ENCODE measurements at regions not wholly inside any gene's neighbourhood (a gene's known extent, or its start where the extent isn't known, plus 50 kb on each side); places are given as distances from the start of the nearest gene placed in this dataset.

DNA sequence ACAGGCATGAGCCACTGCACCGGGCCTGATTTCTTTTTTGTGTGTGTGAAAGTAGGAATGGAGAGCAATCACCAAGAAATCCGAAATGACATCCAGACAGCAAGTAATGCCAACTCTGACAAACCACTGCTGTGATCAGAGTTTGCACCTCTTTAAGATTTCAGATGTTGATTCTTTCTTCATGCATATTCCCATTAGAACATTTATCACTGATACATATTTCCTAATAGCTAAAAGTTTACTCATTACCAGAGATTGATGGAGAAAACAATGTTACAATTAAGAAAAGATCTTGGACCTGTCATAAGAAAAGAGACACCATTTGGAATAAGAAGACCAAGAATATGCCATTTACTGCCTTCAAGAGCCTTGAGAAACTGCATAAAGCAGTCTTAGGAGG lies 217.0 kb upstream of the MGAT4C start:
- Histone ChIP-seq H3K27me3 (replicated peaks in 1 of 7) (no peaks in the 10 kb centered on the region), H3K27ac (no peak overlapping the region), H3K4me1 (no peaks in the 10 kb centered on the region), H3K4me3 (no peak overlapping the region), H3K9me3 (peaks cover 0 to 9% (median 0%) of the 10 kb centered on the region in 8 donors), H3K36me3 (no peaks in the 10 kb centered on the region)
- TF ChIP-seq POLR2AphosphoS5 (IDR thresholded peaks at IDR 0.05): no peak
- TF ChIP-seq POLR2A (IDR thresholded peaks at IDR 0.05): no peak
- TF ChIP-seq, protein P1, sequence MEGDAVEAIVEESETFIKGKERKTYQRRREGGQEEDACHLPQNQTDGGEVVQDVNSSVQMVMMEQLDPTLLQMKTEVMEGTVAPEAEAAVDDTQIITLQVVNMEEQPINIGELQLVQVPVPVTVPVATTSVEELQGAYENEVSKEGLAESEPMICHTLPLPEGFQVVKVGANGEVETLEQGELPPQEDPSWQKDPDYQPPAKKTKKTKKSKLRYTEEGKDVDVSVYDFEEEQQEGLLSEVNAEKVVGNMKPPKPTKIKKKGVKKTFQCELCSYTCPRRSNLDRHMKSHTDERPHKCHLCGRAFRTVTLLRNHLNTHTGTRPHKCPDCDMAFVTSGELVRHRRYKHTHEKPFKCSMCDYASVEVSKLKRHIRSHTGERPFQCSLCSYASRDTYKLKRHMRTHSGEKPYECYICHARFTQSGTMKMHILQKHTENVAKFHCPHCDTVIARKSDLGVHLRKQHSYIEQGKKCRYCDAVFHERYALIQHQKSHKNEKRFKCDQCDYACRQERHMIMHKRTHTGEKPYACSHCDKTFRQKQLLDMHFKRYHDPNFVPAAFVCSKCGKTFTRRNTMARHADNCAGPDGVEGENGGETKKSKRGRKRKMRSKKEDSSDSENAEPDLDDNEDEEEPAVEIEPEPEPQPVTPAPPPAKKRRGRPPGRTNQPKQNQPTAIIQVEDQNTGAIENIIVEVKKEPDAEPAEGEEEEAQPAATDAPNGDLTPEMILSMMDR (IDR thresholded peaks at IDR 0.05 in 8 of 11, conservative IDR thresholded peaks at IDR 0.05 in 3 of 11): no peak
- no peak for DNase-seq
- intact Hi-C loops (cut with DNase I; ENCODE audit: low total_unique reads): no loop called here
- 62 to 74% (median 68%) methylated on average over 2 of the region's 2 CpGs for WGBS, 5 donors

DNA sequence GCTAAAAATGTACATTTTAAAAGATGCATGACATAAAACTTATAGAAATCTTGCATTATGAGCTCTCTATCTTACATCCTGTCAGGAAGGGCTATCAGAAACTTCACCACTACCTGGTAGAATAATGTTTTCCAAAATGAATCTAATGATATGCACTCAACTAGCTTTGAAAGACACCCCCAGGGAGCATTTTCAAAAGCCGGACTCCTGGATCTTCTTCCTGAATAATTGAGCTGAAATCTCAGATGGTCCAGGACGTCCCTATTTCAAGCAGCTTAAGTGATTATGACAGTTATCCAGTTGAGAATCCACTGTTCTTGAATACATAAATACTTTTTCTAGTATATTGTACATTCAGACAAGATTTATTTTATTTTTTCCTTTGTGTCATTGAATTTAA lies 200.6 kb upstream of the MGAT4C start:
- DNase-seq: no peak
- TF ChIP-seq, protein P1 (IDR thresholded peaks at IDR 0.05 in 8 of 11, conservative IDR thresholded peaks at IDR 0.05 in 3 of 11): no peak
- no peak for TF ChIP-seq POLR2A (IDR thresholded peaks at IDR 0.05)
- TF ChIP-seq POLR2AphosphoS5 (IDR thresholded peaks at IDR 0.05): no peak
- no peaks in the 10 kb centered on the region for H3K9me3 ChIP-seq
- H3K27me3 ChIP-seq (replicated peaks in 1 of 7): no peaks in the 10 kb centered on the region
- no peaks in the 10 kb centered on the region for H3K36me3 ChIP-seq
- H3K4me1 ChIP-seq: no peaks in the 10 kb centered on the region
- intact Hi-C loops (cut with DNase I; ENCODE audit: low total_unique reads): no loop called here
- no peak overlapping the region for H3K4me3 ChIP-seq
- 57 to 81% (median 66%) methylated on average over 2 of the region's 2 CpGs for WGBS, 5 donors
- no peak overlapping the region for H3K27ac ChIP-seq

DNA sequence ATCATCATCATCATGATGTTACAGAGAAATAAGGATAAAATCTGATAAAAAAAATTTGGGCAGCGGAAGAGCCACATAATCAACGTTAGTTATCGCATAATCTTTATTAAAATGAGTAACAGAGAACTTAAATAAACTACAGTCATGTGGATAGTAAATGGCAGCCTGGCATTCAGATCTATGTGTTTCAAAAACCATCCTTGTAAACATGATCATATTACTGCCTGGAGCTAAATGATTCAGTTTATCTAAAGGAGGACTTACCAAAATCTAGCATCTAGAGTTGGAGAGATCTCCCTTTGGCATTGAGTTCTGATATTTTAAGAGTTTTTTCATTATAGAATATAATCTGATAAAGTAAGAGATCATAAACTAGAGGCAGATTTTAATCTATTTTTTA lies 200.1 kb upstream of the MGAT4C start:
- H3K4me3 ChIP-seq: no peak overlapping the region
- 83 to 94% (median 89%) methylated on average over 3 of the region's 3 CpGs for WGBS, 5 donors
- H3K27ac ChIP-seq: no peak overlapping the region
- intact Hi-C loops (cut with DNase I; ENCODE audit: low total_unique reads): no loop called here
- no peaks in the 10 kb centered on the region for H3K9me3 ChIP-seq
- no peaks in the 10 kb centered on the region for H3K36me3 ChIP-seq
- DNase-seq: no peak
- no peak for TF ChIP-seq POLR2A (IDR thresholded peaks at IDR 0.05)
- no peak for TF ChIP-seq POLR2AphosphoS5 (IDR thresholded peaks at IDR 0.05)
- TF ChIP-seq, protein P1 (IDR thresholded peaks at IDR 0.05 in 8 of 11, conservative IDR thresholded peaks at IDR 0.05 in 3 of 11): no peak
- H3K27me3 ChIP-seq (replicated peaks in 1 of 7): no peaks in the 10 kb centered on the region
- no peaks in the 10 kb centered on the region for H3K4me1 ChIP-seq

DNA sequence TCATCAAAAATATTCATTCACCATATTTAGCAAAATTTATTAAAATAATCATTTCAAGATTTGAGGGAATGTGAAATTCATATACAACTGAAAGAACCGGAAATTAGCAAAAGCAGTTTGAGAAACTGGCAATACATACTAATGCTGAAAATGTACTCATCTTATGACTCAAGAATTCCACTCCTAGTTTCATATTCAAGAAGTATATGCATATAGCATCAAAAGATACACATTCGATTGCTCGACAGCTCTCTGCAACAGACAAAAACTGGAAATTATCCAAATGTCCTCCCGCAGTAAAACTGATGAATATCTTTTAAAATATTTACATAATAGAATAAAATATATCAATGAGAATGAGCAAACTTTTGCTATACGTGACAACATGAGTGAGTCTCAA lies 189.2 kb upstream of the MGAT4C start:
- H3K36me3 ChIP-seq: no peaks in the 10 kb centered on the region
- DNase-seq: no peak
- TF ChIP-seq POLR2A (IDR thresholded peaks at IDR 0.05): no peak
- no peak for TF ChIP-seq POLR2AphosphoS5 (IDR thresholded peaks at IDR 0.05)
- TF ChIP-seq, protein P1 (IDR thresholded peaks at IDR 0.05 in 8 of 11, conservative IDR thresholded peaks at IDR 0.05 in 3 of 11): no peak
- H3K27me3 ChIP-seq (replicated peaks in 1 of 7): no peaks in the 10 kb centered on the region
- H3K9me3 ChIP-seq: peaks cover 0 to 11% (median 0%) of the 10 kb centered on the region in 8 donors
- H3K4me1 ChIP-seq: no peaks in the 10 kb centered on the region
- no peak overlapping the region for H3K27ac ChIP-seq
- no peak overlapping the region for H3K4me3 ChIP-seq
- intact Hi-C loops (cut with DNase I; ENCODE audit: low total_unique reads): no loop called here
- 73 to 84% (median 75%) methylated on average over 5 of the region's 5 CpGs for WGBS, 5 donors
